ENCODE measurements at regions not wholly inside any gene's neighbourhood (a gene's known extent, or its start where the extent isn't known, plus 50 kb on each side); places are given as distances from the start of the nearest gene placed in this dataset.

DNA sequence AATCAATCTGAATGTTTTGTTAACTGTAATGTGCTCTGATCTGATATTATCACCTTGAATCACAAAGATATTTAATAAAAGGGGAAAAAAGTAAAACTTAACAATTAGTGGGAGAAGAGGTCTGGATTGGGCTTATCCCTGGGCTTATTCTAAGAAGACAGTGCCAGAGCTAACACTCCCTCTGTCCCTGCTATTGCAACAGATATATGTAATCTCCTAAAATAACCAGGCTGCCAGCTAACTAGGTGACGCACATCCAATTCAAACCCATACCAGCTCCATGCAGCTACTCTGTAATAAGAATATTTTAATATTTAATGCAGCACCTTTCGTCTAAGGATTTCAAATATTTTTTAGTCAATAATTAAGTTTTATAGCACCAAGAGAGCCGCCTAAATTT is 330.1 kb upstream of the MARCKS start:
- Histone ChIP-seq H2AFZ (ENCODE audit: low read depth, low read length) (no peak overlapping the region), H3K79me2 (ENCODE audit: control insufficient read depth, insufficient read depth, low read length) (no peaks in the 10 kb centered on the region), H3K4me3 (replicated peaks in 1 of 3; ENCODE audit: insufficient read depth in 1 of 3, low read depth in 1 of 3, low read length in 3 of 3) (no peak overlapping the region), H3K4me2 (ENCODE audit: insufficient read depth, low read length) (no peak overlapping the region), H3K4me1 (ENCODE audit: control insufficient read depth, extremely low read depth, insufficient read depth, low read length) (no peaks in the 10 kb centered on the region), H3K9me1 (replicated peaks; ENCODE audit: control insufficient read depth, extremely low read depth, insufficient read depth, low read length) (no peaks in the 10 kb centered on the region), H4K20me1 (replicated peaks; ENCODE audit: control insufficient read depth, extremely low read depth, insufficient read depth, low read length) (no peaks in the 10 kb centered on the region), H3K27me3 (ENCODE audit: control insufficient read depth in 2 of 2, insufficient read depth in 2 of 2, low read length in 2 of 2) (no peaks in the 10 kb centered on the region), H3K27ac (ENCODE audit: insufficient read depth, low read depth, low read length) (no peak overlapping the region), H3K9me3 (replicated peaks; ENCODE audit: control insufficient read depth, insufficient read depth, low read length) (no peaks in the 10 kb centered on the region), H3K36me3 (ENCODE audit: control insufficient read depth in 2 of 2, extremely low read depth in 1 of 2, insufficient read depth in 2 of 2, low read length in 2 of 2) (no peaks in the 10 kb centered on the region), H3K9ac (replicated peaks; ENCODE audit: extremely low read depth, insufficient read depth, low read length) (no peak overlapping the region)
- no peak for DNase-seq (ENCODE audit: low read depth, low spot score)
- dilution Hi-C loops (cut with MboI; ENCODE audit: extremely low pct_ligation_motif_present, low sequenced_read_pairs) = no loop called here
- TF ChIP-seq POLR2A (IDR thresholded peaks at IDR 0.05; ENCODE audit: low read depth, low read length) = no peak
- ChIA-PET POLR2A (no interaction called here), CTCF (no interaction called here)
- FAIRE-seq = no peak
- no TSS peak for BruUV-seq (replicated peaks)
- intact Hi-C loops (cut with micrococcal nuclease) = no loop called here

DNA sequence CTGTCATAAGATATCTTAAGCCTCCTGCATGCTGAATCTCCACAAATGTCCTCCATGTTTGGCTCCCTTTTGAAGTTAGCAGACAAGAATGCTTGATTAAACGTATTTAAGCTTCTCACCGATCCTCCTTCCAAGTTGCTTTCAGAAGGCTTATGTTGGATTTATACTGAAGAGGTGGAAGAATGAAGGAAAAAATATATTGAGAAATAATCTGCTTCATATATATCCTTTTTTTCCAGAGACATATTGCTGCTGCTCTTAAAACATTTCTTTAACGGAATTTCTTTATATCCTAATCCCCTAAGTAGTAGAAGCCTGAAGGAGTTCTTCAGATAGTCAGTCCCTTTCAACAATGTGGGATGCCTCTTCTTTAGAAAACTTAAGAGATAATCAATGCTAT is 329.0 kb upstream of the MARCKS start:
- no peaks in the 10 kb centered on the region for H3K79me2 ChIP-seq (ENCODE audit: control insufficient read depth, insufficient read depth, low read length)
- CTCF ChIA-PET = no interaction called here
- H3K9me1 ChIP-seq (replicated peaks; ENCODE audit: control insufficient read depth, extremely low read depth, insufficient read depth, low read length) = no peaks in the 10 kb centered on the region
- no peaks in the 10 kb centered on the region for H4K20me1 ChIP-seq (replicated peaks; ENCODE audit: control insufficient read depth, extremely low read depth, insufficient read depth, low read length)
- TF ChIP-seq FOS (IDR thresholded peaks at IDR 0.05; ENCODE audit: borderline replicate concordance, insufficient read depth, low read length) (no peak), JUN (IDR thresholded peaks at IDR 0.05; ENCODE audit: borderline replicate concordance, insufficient read depth, insufficient read length, low read depth) (no peak), GATA2 (IDR thresholded peaks at IDR 0.05; ENCODE audit: insufficient read depth, insufficient read length, low read depth, low read length) (no peak), POLR2A (IDR thresholded peaks at IDR 0.05; ENCODE audit: low read depth, low read length) (no peak), MYC (IDR thresholded peaks at IDR 0.05; ENCODE audit: low read depth, low read length) (no peak), EZH2 (IDR thresholded peaks at IDR 0.05; ENCODE audit: borderline replicate concordance, low read depth, low read length, severe bottlenecking) (no peak), POLR2AphosphoS5 (IDR thresholded peaks at IDR 0.05; ENCODE audit: insufficient read depth, low read depth, low read length) (no peak)
- TF ChIP-seq, protein P1, sequence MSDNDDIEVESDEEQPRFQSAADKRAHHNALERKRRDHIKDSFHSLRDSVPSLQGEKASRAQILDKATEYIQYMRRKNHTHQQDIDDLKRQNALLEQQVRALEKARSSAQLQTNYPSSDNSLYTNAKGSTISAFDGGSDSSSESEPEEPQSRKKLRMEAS (IDR thresholded peaks at IDR 0.05; ENCODE audit: insufficient read depth, insufficient read length) = no peak
- TF ChIP-seq, protein P2, sequence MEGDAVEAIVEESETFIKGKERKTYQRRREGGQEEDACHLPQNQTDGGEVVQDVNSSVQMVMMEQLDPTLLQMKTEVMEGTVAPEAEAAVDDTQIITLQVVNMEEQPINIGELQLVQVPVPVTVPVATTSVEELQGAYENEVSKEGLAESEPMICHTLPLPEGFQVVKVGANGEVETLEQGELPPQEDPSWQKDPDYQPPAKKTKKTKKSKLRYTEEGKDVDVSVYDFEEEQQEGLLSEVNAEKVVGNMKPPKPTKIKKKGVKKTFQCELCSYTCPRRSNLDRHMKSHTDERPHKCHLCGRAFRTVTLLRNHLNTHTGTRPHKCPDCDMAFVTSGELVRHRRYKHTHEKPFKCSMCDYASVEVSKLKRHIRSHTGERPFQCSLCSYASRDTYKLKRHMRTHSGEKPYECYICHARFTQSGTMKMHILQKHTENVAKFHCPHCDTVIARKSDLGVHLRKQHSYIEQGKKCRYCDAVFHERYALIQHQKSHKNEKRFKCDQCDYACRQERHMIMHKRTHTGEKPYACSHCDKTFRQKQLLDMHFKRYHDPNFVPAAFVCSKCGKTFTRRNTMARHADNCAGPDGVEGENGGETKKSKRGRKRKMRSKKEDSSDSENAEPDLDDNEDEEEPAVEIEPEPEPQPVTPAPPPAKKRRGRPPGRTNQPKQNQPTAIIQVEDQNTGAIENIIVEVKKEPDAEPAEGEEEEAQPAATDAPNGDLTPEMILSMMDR (IDR thresholded peaks at IDR 0.05; ENCODE audit: extremely low read depth in 1 of 2, insufficient read depth in 1 of 2, low read depth in 1 of 2, low read length in 2 of 2) = no peak
- H3K4me2 ChIP-seq (ENCODE audit: insufficient read depth, low read length) = no peak overlapping the region
- dilution Hi-C loops (cut with MboI; ENCODE audit: extremely low pct_ligation_motif_present, low sequenced_read_pairs) (no loop called here), intact Hi-C loops (cut with micrococcal nuclease) (no loop called here)
- H3K27ac ChIP-seq (ENCODE audit: insufficient read depth, low read depth, low read length) = no peak overlapping the region
- POLR2A ChIA-PET = no interaction called here
- H2AFZ ChIP-seq (ENCODE audit: low read depth, low read length) = no peak overlapping the region
- FAIRE-seq (no peak), DNase-seq (ENCODE audit: low read depth, low spot score) (no peak)
- H3K4me3 ChIP-seq (replicated peaks in 1 of 3; ENCODE audit: insufficient read depth in 1 of 3, low read depth in 1 of 3, low read length in 3 of 3) = no peak overlapping the region
- H3K36me3 ChIP-seq (ENCODE audit: control insufficient read depth in 2 of 2, extremely low read depth in 1 of 2, insufficient read depth in 2 of 2, low read length in 2 of 2) = no peaks in the 10 kb centered on the region
- no peaks in the 10 kb centered on the region for H3K9me3 ChIP-seq (replicated peaks; ENCODE audit: control insufficient read depth, insufficient read depth, low read length)
- no TSS peak for BruUV-seq (replicated peaks)
- H3K9ac ChIP-seq (replicated peaks; ENCODE audit: extremely low read depth, insufficient read depth, low read length) = no peak overlapping the region
- no peaks in the 10 kb centered on the region for H3K27me3 ChIP-seq (ENCODE audit: control insufficient read depth in 2 of 2, insufficient read depth in 2 of 2, low read length in 2 of 2)
- H3K4me1 ChIP-seq (ENCODE audit: control insufficient read depth, extremely low read depth, insufficient read depth, low read length) = no peaks in the 10 kb centered on the region

All from endothelial cell of umbilical vein (primary cell).